Endothelial cell of umbilical vein (primary cell): ENCODE measurements at regions not wholly inside any gene's neighbourhood (a gene's known extent, or its start where the extent isn't known, plus 50 kb on each side); places are given as distances from the start of the nearest gene placed in this dataset.

Experiments used
- BruUV-seq: library from RNA; stranded (reverse); fragments of 400-500 nt; replicated peaks from 2 replicates; lab custom pipeline; 2021; lab: Mats Ljungman, UMichigan
- CTCF ChIA-PET: fragments of 300-600, 350-600 bp; sonication (Branson Sonifier 250); formaldehyde crosslinking; loops from one replicate; lab custom pipeline; 2021; ENCODE audit warnings: antibody characterized with exemption, inconsistent platforms; lab: Charles Lee
- POLR2A ChIA-PET: fragments of 300-600, 350-600 bp; sonication (Branson Sonifier 250); formaldehyde crosslinking; loops from one replicate; lab custom pipeline; 2021; ENCODE audit warnings: antibody characterized with exemption, inconsistent platforms; lab: Charles Lee
- DNase-seq: peaks from one replicate; pipeline ENCODE4 v3.0.0-alpha.2; 2011; ENCODE audit warnings: low read depth, low spot score
- FAIRE-seq: peaks from 2 replicates; lab custom pipeline; 2011; peaks lifted over from hg19 to GRCh38; lab: Jason Lieb, UNC
- H2AFZ ChIP-seq: 2 replicates; pipeline ENCODE4 v1.6.0; 2012; ENCODE audit warnings: low read depth, low read length, control low read depth, inconsistent platforms
- H3K27ac ChIP-seq: 2 replicates; pipeline ENCODE4 v1.5.1; 2011; ENCODE audit warnings: low read depth, mild to moderate bottlenecking, control low read depth, low read length, moderate library complexity; ENCODE audit not compliant: insufficient read depth
- H3K27me3 ChIP-seq, 2 experiments: 2 replicates each; pipeline versions ENCODE4 v1.6.0 to v1.6.1; 2011; ENCODE audit warnings: low read length in 2 of 2, mixed read lengths in 1 of 2; ENCODE audit not compliant: control insufficient read depth in 2 of 2, insufficient read depth in 2 of 2
- H3K36me3 ChIP-seq, 2 experiments: 2 replicates in 1 of 2; 3 replicates in 1 of 2; pipeline ENCODE4 v1.5.1; 2011; ENCODE audit warnings: low read length in 2 of 2, mild to moderate bottlenecking in 1 of 2, moderate library complexity in 1 of 2; ENCODE audit not compliant: control insufficient read depth in 2 of 2, insufficient read depth in 2 of 2; ENCODE audit errors: extremely low read depth in 1 of 2
- H3K4me1 ChIP-seq: 3 replicates; pipeline ENCODE4 v1.5.1; 2011; ENCODE audit warnings: mild to moderate bottlenecking, low read length; ENCODE audit not compliant: control insufficient read depth, insufficient read depth; ENCODE audit errors: extremely low read depth
- H3K4me2 ChIP-seq: 2 replicates; pipeline ENCODE4 v1.6.1; 2011; ENCODE audit warnings: low read length, control low read depth, mixed read lengths; ENCODE audit not compliant: insufficient read depth
- H3K4me3 ChIP-seq, 3 experiments: fragments of 200-600 bp in 1 of 3; sonication (generic), shearing (Covaris generic) in 1 of 3; replicated peaks in 1 of 3; 2 replicates each; pipeline ENCODE4 v1.5.1; 2011 to 2016; ENCODE audit warnings: control low read depth in 3 of 3, low read length in 3 of 3, mild to moderate bottlenecking in 2 of 3, inconsistent platforms in 1 of 3, low read depth in 1 of 3, moderate library complexity in 1 of 3; ENCODE audit not compliant: insufficient read depth in 1 of 3
- H3K79me2 ChIP-seq: 2 replicates; pipeline ENCODE4 v1.6.0; 2012; ENCODE audit warnings: low read length, inconsistent platforms; ENCODE audit not compliant: control insufficient read depth, insufficient read depth
- H3K9ac ChIP-seq: replicated peaks from 2 replicates; pipeline ENCODE3; 2011; ENCODE audit warnings: low read length, control low read depth; ENCODE audit not compliant: insufficient read depth; ENCODE audit errors: extremely low read depth
- H3K9me1 ChIP-seq: replicated peaks from 3 replicates; pipeline ENCODE4 v1.6.0; 2011; ENCODE audit warnings: mild to moderate bottlenecking, low read length; ENCODE audit not compliant: control insufficient read depth, insufficient read depth; ENCODE audit errors: extremely low read depth
- H3K9me3 ChIP-seq: replicated peaks from 2 replicates; pipeline ENCODE4 v1.5.1; 2012; ENCODE audit warnings: low read length, inconsistent platforms; ENCODE audit not compliant: control insufficient read depth, insufficient read depth
- H4K20me1 ChIP-seq: replicated peaks from 2 replicates; pipeline ENCODE3; 2011; ENCODE audit warnings: mild to moderate bottlenecking, low read length; ENCODE audit not compliant: control insufficient read depth, insufficient read depth; ENCODE audit errors: extremely low read depth
- EZH2 ChIP-seq: IDR thresholded peaks from 2 replicates; pipeline ENCODE4 v1.6.1; 2012; ENCODE audit warnings: borderline replicate concordance, low read depth, mild to moderate bottlenecking, moderate library complexity, low read length, inconsistent platforms; ENCODE audit not compliant: severe bottlenecking
- FOS ChIP-seq: IDR thresholded peaks from 2 replicates; pipeline ENCODE4 v1.6.1; 2011; ENCODE audit warnings: mild to moderate bottlenecking, low read length, moderate library complexity, borderline replicate concordance; ENCODE audit not compliant: insufficient read depth
- GATA2 ChIP-seq: IDR thresholded peaks from 2 replicates; pipeline ENCODE4 v1.7.0; 2011; ENCODE audit warnings: low read depth, mild to moderate bottlenecking, moderate library complexity, mixed read lengths, low read length; ENCODE audit not compliant: insufficient read length, insufficient read depth
- JUN ChIP-seq: IDR thresholded peaks from 2 replicates; pipeline ENCODE4 v1.6.1; 2011; ENCODE audit warnings: borderline replicate concordance, low read depth; ENCODE audit not compliant: insufficient read length, insufficient read depth
- MYC ChIP-seq: IDR thresholded peaks from one replicate; pipeline ENCODE4 v1.6.1; 2011; ENCODE audit warnings: mild to moderate bottlenecking, low read depth, low read length
- POLR2A ChIP-seq: IDR thresholded peaks from 2 replicates; pipeline ENCODE4 v1.6.1; 2012; ENCODE audit warnings: low read depth, mild to moderate bottlenecking, control low read depth, low read length
- POLR2AphosphoS5 ChIP-seq: IDR thresholded peaks from 2 replicates; pipeline ENCODE4 v1.6.1; 2012; ENCODE audit warnings: low read depth, mild to moderate bottlenecking, control low read depth, low read length, moderate library complexity; ENCODE audit not compliant: insufficient read depth
- dilution Hi-C: fragments of 300-500 bp; cut with MboI; formaldehyde crosslinking; loops from one replicate; pipeline ENCODE4 v1.15.0; 2019; ENCODE audit warnings: low sequenced_read_pairs; ENCODE audit not compliant: extremely low pct_ligation_motif_present
- intact Hi-C: fragments of 100-400 bp; cut with micrococcal nuclease; formaldehyde crosslinking; loops from one replicate; pipeline ENCODE4 v1.10.0; 2022
- TF ChIP-seq, protein P1 (sequence below): IDR thresholded peaks from 2 replicates; pipeline ENCODE4 v1.6.1; 2011; ENCODE audit not compliant: insufficient read depth, insufficient read length
- TF ChIP-seq, protein P2 (sequence below), 2 donors: IDR thresholded peaks; 1 replicate in 1 of 2; 2 replicates in 1 of 2; pipeline ENCODE4 v1.5.1; 2011; ENCODE audit warnings: low read length in 2 of 2, mild to moderate bottlenecking in 2 of 2, moderate library complexity in 2 of 2, control low read depth in 1 of 2, inconsistent platforms in 1 of 2, low read depth in 1 of 2; ENCODE audit not compliant: insufficient read depth in 1 of 2; ENCODE audit errors: extremely low read depth in 1 of 2

DNA sequence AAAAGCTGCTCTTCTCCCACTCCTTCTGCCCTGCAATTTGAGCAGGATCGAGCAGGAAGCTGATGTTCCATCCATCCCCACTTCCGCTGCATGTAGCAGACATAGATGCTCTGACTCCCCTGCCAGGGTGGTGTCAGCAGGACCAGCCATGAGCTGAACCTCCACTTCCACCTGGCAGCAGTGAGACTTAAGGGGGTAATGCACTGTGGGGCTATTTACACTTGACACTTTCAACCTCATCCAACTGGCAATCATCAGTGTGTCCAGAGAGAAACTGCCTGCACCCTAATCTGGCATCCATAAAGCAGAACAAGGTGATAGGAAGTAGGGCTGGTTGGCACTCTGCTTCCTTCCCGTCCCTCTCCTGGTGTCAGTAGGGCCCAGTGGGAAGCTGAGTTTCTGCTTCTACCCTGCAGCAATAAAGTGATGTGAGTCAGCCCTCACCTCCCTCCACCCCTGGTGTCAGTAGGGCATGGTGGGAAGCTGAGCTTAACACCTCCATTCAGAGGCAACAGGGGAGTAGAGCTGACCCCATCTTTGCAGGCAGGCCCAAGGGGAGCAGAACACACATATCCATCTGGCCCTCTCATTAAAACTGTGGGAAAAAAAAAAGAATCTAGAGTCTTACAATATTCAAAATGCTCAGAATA, 272.3 kb downstream of the PTPRU start:
- intact Hi-C loops = no loop called here
- no peak for FAIRE-seq
- TF ChIP-seq, protein P1, sequence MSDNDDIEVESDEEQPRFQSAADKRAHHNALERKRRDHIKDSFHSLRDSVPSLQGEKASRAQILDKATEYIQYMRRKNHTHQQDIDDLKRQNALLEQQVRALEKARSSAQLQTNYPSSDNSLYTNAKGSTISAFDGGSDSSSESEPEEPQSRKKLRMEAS = no peak
- TF ChIP-seq, protein P2, sequence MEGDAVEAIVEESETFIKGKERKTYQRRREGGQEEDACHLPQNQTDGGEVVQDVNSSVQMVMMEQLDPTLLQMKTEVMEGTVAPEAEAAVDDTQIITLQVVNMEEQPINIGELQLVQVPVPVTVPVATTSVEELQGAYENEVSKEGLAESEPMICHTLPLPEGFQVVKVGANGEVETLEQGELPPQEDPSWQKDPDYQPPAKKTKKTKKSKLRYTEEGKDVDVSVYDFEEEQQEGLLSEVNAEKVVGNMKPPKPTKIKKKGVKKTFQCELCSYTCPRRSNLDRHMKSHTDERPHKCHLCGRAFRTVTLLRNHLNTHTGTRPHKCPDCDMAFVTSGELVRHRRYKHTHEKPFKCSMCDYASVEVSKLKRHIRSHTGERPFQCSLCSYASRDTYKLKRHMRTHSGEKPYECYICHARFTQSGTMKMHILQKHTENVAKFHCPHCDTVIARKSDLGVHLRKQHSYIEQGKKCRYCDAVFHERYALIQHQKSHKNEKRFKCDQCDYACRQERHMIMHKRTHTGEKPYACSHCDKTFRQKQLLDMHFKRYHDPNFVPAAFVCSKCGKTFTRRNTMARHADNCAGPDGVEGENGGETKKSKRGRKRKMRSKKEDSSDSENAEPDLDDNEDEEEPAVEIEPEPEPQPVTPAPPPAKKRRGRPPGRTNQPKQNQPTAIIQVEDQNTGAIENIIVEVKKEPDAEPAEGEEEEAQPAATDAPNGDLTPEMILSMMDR (IDR thresholded peaks at IDR 0.05; ENCODE audit: extremely low read depth in 1 of 2, insufficient read depth in 1 of 2, low read depth in 1 of 2, low read length in 2 of 2) = no peak
- TF ChIP-seq POLR2AphosphoS5 (no peak), MYC (no peak)

DNA sequence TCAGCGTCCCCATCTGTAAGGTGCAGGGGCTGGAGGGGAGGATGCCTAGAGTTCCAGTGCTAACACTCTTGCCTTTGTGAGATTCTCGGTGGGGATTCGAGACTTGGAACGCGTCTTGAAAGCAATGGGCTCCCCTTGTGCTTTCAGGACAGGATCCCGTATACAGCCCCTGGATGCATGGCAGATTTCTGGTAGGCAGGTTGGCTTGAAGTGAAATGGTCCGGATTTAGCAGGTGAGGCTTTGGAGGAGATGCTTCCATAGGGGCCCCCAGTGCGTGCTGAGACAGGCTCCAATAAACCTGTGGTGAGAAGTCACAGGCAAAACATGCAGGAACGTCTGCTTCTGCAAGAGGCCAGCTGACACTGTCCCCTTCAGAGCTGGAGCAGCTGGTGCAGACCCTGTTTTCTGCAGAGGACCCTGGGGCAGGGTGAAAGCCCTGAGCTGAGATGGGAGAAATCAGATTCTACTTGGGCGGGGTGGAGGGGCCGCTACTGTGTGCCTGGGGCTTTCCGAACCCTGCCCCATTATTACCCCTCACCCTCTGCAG, 270.4 kb downstream of the PTPRU start:
- H2AFZ ChIP-seq = no peak overlapping the region
- no peaks in the 10 kb centered on the region for H3K36me3 ChIP-seq
- no peaks in the 10 kb centered on the region for H3K79me2 ChIP-seq
- DNase-seq = no peak
- no peaks in the 10 kb centered on the region for H3K27me3 ChIP-seq
- no peaks in the 10 kb centered on the region for H3K9me1 ChIP-seq
- no peak overlapping the region for H3K4me2 ChIP-seq
- ChIA-PET CTCF (no interaction called here), POLR2A (no interaction called here)
- BruUV-seq = no TSS peak
- no peak overlapping the region for H3K4me3 ChIP-seq
- no peak for FAIRE-seq
- dilution Hi-C loops (no loop called here), intact Hi-C loops (no loop called here)
- no peaks in the 10 kb centered on the region for H3K4me1 ChIP-seq
- H4K20me1 ChIP-seq = no peaks in the 10 kb centered on the region
- H3K9ac ChIP-seq = no peak overlapping the region
- no peak overlapping the region for H3K27ac ChIP-seq
- TF ChIP-seq, protein P1 = no peak
- no peak for TF ChIP-seq FOS
- no peak for TF ChIP-seq POLR2AphosphoS5
- TF ChIP-seq JUN = no peak
- no peak for TF ChIP-seq POLR2A
- TF ChIP-seq GATA2 = no peak
- TF ChIP-seq MYC = no peak
- TF ChIP-seq, protein P2 (IDR thresholded peaks at IDR 0.05; ENCODE audit: extremely low read depth in 1 of 2, insufficient read depth in 1 of 2, low read depth in 1 of 2, low read length in 2 of 2) = no peak
- no peak for TF ChIP-seq EZH2
- no peaks in the 10 kb centered on the region for H3K9me3 ChIP-seq

More for the DNA sequence above, 272.3 kb downstream of the PTPRU start:
- H2AFZ ChIP-seq = no peak overlapping the region
- BruUV-seq = no TSS peak
- no peaks in the 10 kb centered on the region for H3K4me1 ChIP-seq
- POLR2A ChIA-PET = no interaction called here
- H3K4me2 ChIP-seq = no peak overlapping the region
- H4K20me1 ChIP-seq = no peaks in the 10 kb centered on the region
- H3K27ac ChIP-seq = no peak overlapping the region
- CTCF ChIA-PET = no interaction called here
- H3K9ac ChIP-seq = no peak overlapping the region
- no peak for DNase-seq
- dilution Hi-C loops = no loop called here
- no peaks in the 10 kb centered on the region for H3K9me1 ChIP-seq
- no peaks in the 10 kb centered on the region for H3K36me3 ChIP-seq
- H3K9me3 ChIP-seq = no peaks in the 10 kb centered on the region
- no peaks in the 10 kb centered on the region for H3K79me2 ChIP-seq
- no peak overlapping the region for H3K4me3 ChIP-seq
- H3K27me3 ChIP-seq = no peaks in the 10 kb centered on the region
